GM12892 (cell line): ENCODE measurements at regions not wholly inside any gene's neighbourhood (a gene's known extent, or its start where the extent isn't known, plus 50 kb on each side); places are given as distances from the start of the nearest gene placed in this dataset.

Source experiments
- DNase-seq: peaks from one replicate; pipeline ENCODE4 v3.0.0; 2011; ENCODE audit not compliant: insufficient read length
- FAIRE-seq: peaks from 2 replicates; lab custom pipeline; 2011; peaks lifted over from hg19 to GRCh38; lab: Jason Lieb, UNC
- POLR2A ChIP-seq: IDR thresholded peaks from 2 replicates; pipeline ENCODE4 v1.6.1; 2011; ENCODE audit warnings: low read depth, low read length, control low read depth
- POLR2AphosphoS5 ChIP-seq: IDR thresholded peaks from 2 replicates; pipeline ENCODE4 v1.6.1; 2011; ENCODE audit warnings: low read depth, low read length, control low read depth
- TAF1 ChIP-seq: IDR thresholded peaks from 2 replicates; pipeline ENCODE4 v1.6.1; 2011; ENCODE audit warnings: low read depth, mild to moderate bottlenecking, control low read depth, low read length, borderline replicate concordance

- peak; percentile 94 for FAIRE-seq
- peak; percentile 43 for TF ChIP-seq POLR2AphosphoS5
- 0 out of 2 replicates have a peak, but pooled peaks have one; percentile 9 for TF ChIP-seq POLR2A
- TF ChIP-seq TAF1 = no peak
- DNase-seq = no peak
Observed at GRCh38 chr1:101307985-101308689, 71.3 kb downstream of the S1PR1 start.

GRCh38 chr1:101308935-101309333 is 72.1 kb downstream of the S1PR1 start:
- TF ChIP-seq POLR2AphosphoS5 (no peak; the same call in 1 of the 2 replicates), POLR2A (no peak; the same call in 1 of the 2 replicates), TAF1 (no peak)
- DNase-seq = no peak
- FAIRE-seq = no peak

GRCh38 chr1:101309334-101310311 is 72.8 kb downstream of the S1PR1 start:
- TF ChIP-seq POLR2AphosphoS5 (peak; percentile 65), POLR2A (peak; percentile 58; the same call in 1 of the 2 replicates), TAF1 (peak; percentile 11; the same call in 1 of the 2 replicates)
- FAIRE-seq (peak; percentile 96), DNase-seq (no peak)

- no peak for TF ChIP-seq TAF1
- TF ChIP-seq POLR2A = no peak
- TF ChIP-seq POLR2AphosphoS5 = no peak
- no peak for DNase-seq
- peak; percentile 48 for FAIRE-seq
Observed at GRCh38 chr1:101310506-101310905, 73.7 kb downstream of the S1PR1 start.

GRCh38 chr1:101311146-101311920 is 74.5 kb downstream of the S1PR1 start:
- peak; percentile 84 for FAIRE-seq

GRCh38 chr1:101312147-101312546 is 75.3 kb downstream of the S1PR1 start:
- FAIRE-seq = peak; percentile 85
- DNase-seq = no peak
- no peak for TF ChIP-seq POLR2AphosphoS5
- no peak for TF ChIP-seq POLR2A
- TF ChIP-seq TAF1 = no peak

More at GRCh38 chr1:101311146-101311920, 74.5 kb downstream of the S1PR1 start:
- TF ChIP-seq POLR2A (no peak), POLR2AphosphoS5 (no peak), TAF1 (no peak)
- DNase-seq = no peak

- FAIRE-seq = no peak
- DNase-seq = no peak
- TF ChIP-seq TAF1 (no peak), POLR2AphosphoS5 (no peak), POLR2A (no peak)
Observed at GRCh38 chr1:101313356-101313755, 76.5 kb downstream of the S1PR1 start.

GRCh38 chr1:101314244-101314643 is 77.4 kb downstream of the S1PR1 start:
- DNase-seq (no peak), FAIRE-seq (peak; percentile 63)
- TF ChIP-seq TAF1 = no peak
- no peak for TF ChIP-seq POLR2A
- no peak for TF ChIP-seq POLR2AphosphoS5

- DNase-seq (no peak), FAIRE-seq (no peak)
- TF ChIP-seq POLR2AphosphoS5 (no peak), TAF1 (no peak), POLR2A (no peak)
Observed at GRCh38 chr1:101316256-101316655, 79.4 kb downstream of the S1PR1 start.

GRCh38 chr1:101316799-101317198 is 80.0 kb downstream of the S1PR1 start:
- no peak for FAIRE-seq
- no peak for TF ChIP-seq POLR2AphosphoS5
- TF ChIP-seq POLR2A = no peak
- no peak for TF ChIP-seq TAF1
- no peak for DNase-seq

- TF ChIP-seq POLR2A (no peak), TAF1 (no peak), POLR2AphosphoS5 (no peak)
- no peak for DNase-seq
- no peak for FAIRE-seq
Observed at GRCh38 chr1:101317590-101317989, 80.8 kb downstream of the S1PR1 start.

- FAIRE-seq = no peak
- DNase-seq = no peak
- TF ChIP-seq POLR2AphosphoS5 = no peak
- TF ChIP-seq POLR2A = no peak
- no peak for TF ChIP-seq TAF1
Observed at GRCh38 chr1:101323535-101323934, 86.7 kb downstream of the S1PR1 start.
